HG03103 (cell line): ENCODE measurements at regions not wholly inside any gene's neighbourhood (a gene's known extent, or its start where the extent isn't known, plus 50 kb on each side); places are given as distances from the start of the nearest gene placed in this dataset.
"Not testable (repeated sequence)": the region's sequence is repeated elsewhere in the genome, so short reads cannot be mapped to it uniquely, and the experiment has no call there.

ENCODE experiments used
- ATAC-seq: cut with Tn5 transposase; IDR thresholded peaks from one replicate; pipeline ENCODE4 v1.9.1; 2021; ENCODE audit warnings: low read depth; ENCODE audit not compliant: unreplicated experiment

GRCh38 chr2:4884117-4884571, 808.0 kb upstream of the SOX11 start:
- ATAC-seq: no peak

GRCh38 chr2:4891394-4891793, 800.8 kb upstream of the SOX11 start:
- no peak for ATAC-seq

- ATAC-seq: no peak
Measured at GRCh38 chr2:4895371-4895770, 796.8 kb upstream of the SOX11 start.

- no peak for ATAC-seq
Measured at GRCh38 chr2:4898706-4899105, 793.5 kb upstream of the SOX11 start.

- ATAC-seq: no peak
Measured at GRCh38 chr2:4900242-4900641, 791.9 kb upstream of the SOX11 start.

GRCh38 chr2:4900861-4901770, 791.1 kb upstream of the SOX11 start:
- no peak for ATAC-seq

GRCh38 chr2:4903656-4904348, 788.4 kb upstream of the SOX11 start:
- ATAC-seq: no peak

GRCh38 chr2:4908461-4908860, 783.7 kb upstream of the SOX11 start:
- ATAC-seq: no peak

- no peak for ATAC-seq
Measured at GRCh38 chr2:4909346-4910009, 782.7 kb upstream of the SOX11 start.

GRCh38 chr2:4914036-4914435, 778.1 kb upstream of the SOX11 start:
- ATAC-seq: no peak

GRCh38 chr2:4914551-4914950, 777.6 kb upstream of the SOX11 start:
- no peak for ATAC-seq

- no peak for ATAC-seq
Measured at GRCh38 chr2:4915357-4915756, 776.8 kb upstream of the SOX11 start.

- ATAC-seq: no peak
Measured at GRCh38 chr2:4916094-4916493, 776.1 kb upstream of the SOX11 start.

- no peak for ATAC-seq
Measured at GRCh38 chr2:4930704-4931103, 761.5 kb upstream of the SOX11 start.

GRCh38 chr2:4931721-4932365, 760.3 kb upstream of the SOX11 start:
- ATAC-seq: no peak

GRCh38 chr2:4935291-4935690, 756.9 kb upstream of the SOX11 start:
- not testable (repeated sequence) for ATAC-seq

GRCh38 chr2:4937550-4937949, 754.6 kb upstream of the SOX11 start:
- no peak for ATAC-seq

GRCh38 chr2:4938206-4938605, 754.0 kb upstream of the SOX11 start:
- ATAC-seq: no peak

- no peak for ATAC-seq
Measured at GRCh38 chr2:4942441-4942840, 749.7 kb upstream of the SOX11 start.

GRCh38 chr2:4947911-4948310, 744.3 kb upstream of the SOX11 start:
- no peak for ATAC-seq

- no peak for ATAC-seq
Measured at GRCh38 chr2:4951368-4951767, 740.8 kb upstream of the SOX11 start.
